Brain pericyte (primary cell): ENCODE measurements at regions not wholly inside any gene's neighbourhood (a gene's known extent, or its start where the extent isn't known, plus 50 kb on each side); places are given as distances from the start of the nearest gene placed in this dataset.

Experiments
- DNase-seq: peaks from one replicate; pipeline ENCODE4 v3.0.0-alpha.2; 2012; ENCODE audit warnings: low read depth, low spot score

- no peak for DNase-seq
Observed at GRCh38 chr11:119828006-119828405, 99.0 kb upstream of the NECTIN1 start.

- DNase-seq = no peak
Observed at GRCh38 chr11:119827113-119827512, 98.1 kb upstream of the NECTIN1 start.

GRCh38 chr11:119823077-119823476, 94.1 kb upstream of the NECTIN1 start:
- DNase-seq = no peak

GRCh38 chr11:119816660-119817059, 87.7 kb upstream of the NECTIN1 start:
- DNase-seq = no peak

- no peak for DNase-seq
Observed at GRCh38 chr11:119814766-119815165, 85.8 kb upstream of the NECTIN1 start.

GRCh38 chr11:119810478-119811232, 81.7 kb upstream of the NECTIN1 start:
- no peak for DNase-seq

- DNase-seq = no peak
Observed at GRCh38 chr11:119809346-119809745, 80.3 kb upstream of the NECTIN1 start.

- no peak for DNase-seq
Observed at GRCh38 chr11:119808407-119809185, 79.6 kb upstream of the NECTIN1 start.

GRCh38 chr11:119807841-119808240, 78.8 kb upstream of the NECTIN1 start:
- no peak for DNase-seq

- DNase-seq = no peak
Observed at GRCh38 chr11:119807402-119807801, 78.4 kb upstream of the NECTIN1 start.

- no peak for DNase-seq
Observed at GRCh38 chr11:119806064-119806915, 77.3 kb upstream of the NECTIN1 start.

- DNase-seq = no peak
Observed at GRCh38 chr11:119805663-119806062, 76.7 kb upstream of the NECTIN1 start.

- no peak for DNase-seq
Observed at GRCh38 chr11:119804698-119805097, 75.7 kb upstream of the NECTIN1 start.

- DNase-seq = no peak
Observed at GRCh38 chr11:119803726-119804294, 74.8 kb upstream of the NECTIN1 start.

GRCh38 chr11:119803139-119803538, 74.1 kb upstream of the NECTIN1 start:
- no peak for DNase-seq

GRCh38 chr11:119802670-119803069, 73.7 kb upstream of the NECTIN1 start:
- DNase-seq = no peak

GRCh38 chr11:119800619-119801018, 71.6 kb upstream of the NECTIN1 start:
- no peak for DNase-seq

- no peak for DNase-seq
Observed at GRCh38 chr11:119800171-119800570, 71.2 kb upstream of the NECTIN1 start.

- DNase-seq = no peak
Observed at GRCh38 chr11:119798656-119799055, 69.7 kb upstream of the NECTIN1 start.

GRCh38 chr11:119797736-119798135, 68.7 kb upstream of the NECTIN1 start:
- no peak for DNase-seq

GRCh38 chr11:119797123-119797611, 68.2 kb upstream of the NECTIN1 start:
- no peak for DNase-seq
